ENCODE measurements at regions not wholly inside any gene's neighbourhood (a gene's known extent, or its start where the extent isn't known, plus 50 kb on each side); places are given as distances from the start of the nearest gene placed in this dataset.

- no peaks in the 10 kb centered on the region for H3K9me3 ChIP-seq (ENCODE audit: control insufficient read depth, insufficient read depth, low read length)
- no peaks in the 10 kb centered on the region for H3K4me1 ChIP-seq (ENCODE audit: control insufficient read depth, insufficient read depth, low read length)
- H3K36me3 ChIP-seq (ENCODE audit: control insufficient read depth, insufficient read depth, low read length), result no peaks in the 10 kb centered on the region
- no peak for ATAC-seq
- no peak overlapping the region for H3K27ac Mint-ChIP-seq
- intact Hi-C loops (cut with micrococcal nuclease), result no loop called here
- H3K4me1 Mint-ChIP-seq, result no peaks in the 10 kb centered on the region
- H3K27me3 ChIP-seq (ENCODE audit: control insufficient read depth, insufficient read depth, low read length), result no peaks in the 10 kb centered on the region
- peaks cover 14% of the 10 kb centered on the region for H3K36me3 Mint-ChIP-seq
- no peak overlapping the region for H3K4me3 ChIP-seq (ENCODE audit: low read length)
- TF ChIP-seq, protein P1, sequence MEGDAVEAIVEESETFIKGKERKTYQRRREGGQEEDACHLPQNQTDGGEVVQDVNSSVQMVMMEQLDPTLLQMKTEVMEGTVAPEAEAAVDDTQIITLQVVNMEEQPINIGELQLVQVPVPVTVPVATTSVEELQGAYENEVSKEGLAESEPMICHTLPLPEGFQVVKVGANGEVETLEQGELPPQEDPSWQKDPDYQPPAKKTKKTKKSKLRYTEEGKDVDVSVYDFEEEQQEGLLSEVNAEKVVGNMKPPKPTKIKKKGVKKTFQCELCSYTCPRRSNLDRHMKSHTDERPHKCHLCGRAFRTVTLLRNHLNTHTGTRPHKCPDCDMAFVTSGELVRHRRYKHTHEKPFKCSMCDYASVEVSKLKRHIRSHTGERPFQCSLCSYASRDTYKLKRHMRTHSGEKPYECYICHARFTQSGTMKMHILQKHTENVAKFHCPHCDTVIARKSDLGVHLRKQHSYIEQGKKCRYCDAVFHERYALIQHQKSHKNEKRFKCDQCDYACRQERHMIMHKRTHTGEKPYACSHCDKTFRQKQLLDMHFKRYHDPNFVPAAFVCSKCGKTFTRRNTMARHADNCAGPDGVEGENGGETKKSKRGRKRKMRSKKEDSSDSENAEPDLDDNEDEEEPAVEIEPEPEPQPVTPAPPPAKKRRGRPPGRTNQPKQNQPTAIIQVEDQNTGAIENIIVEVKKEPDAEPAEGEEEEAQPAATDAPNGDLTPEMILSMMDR (IDR thresholded peaks at IDR 0.05), result no peak
- peaks cover 20 to 21% of the 10 kb centered on the region in 2 donors for H3K9me3 Mint-ChIP-seq
- no peak for DNase-seq
- no peaks in the 10 kb centered on the region for H3K27me3 Mint-ChIP-seq (ENCODE audit: low read depth in 2 of 2)
- H3K27ac ChIP-seq (ENCODE audit: low read length), result no peak overlapping the region
- 72% methylated on average over 4 of the region's 4 CpGs for WGBS (ENCODE audit: insufficient coverage)
- H3K4me3 Mint-ChIP-seq, result no peak overlapping the region
Observed at GRCh38 chr4:187663076-187663475, 332.5 kb upstream of the ZFP42 start.

DNA sequence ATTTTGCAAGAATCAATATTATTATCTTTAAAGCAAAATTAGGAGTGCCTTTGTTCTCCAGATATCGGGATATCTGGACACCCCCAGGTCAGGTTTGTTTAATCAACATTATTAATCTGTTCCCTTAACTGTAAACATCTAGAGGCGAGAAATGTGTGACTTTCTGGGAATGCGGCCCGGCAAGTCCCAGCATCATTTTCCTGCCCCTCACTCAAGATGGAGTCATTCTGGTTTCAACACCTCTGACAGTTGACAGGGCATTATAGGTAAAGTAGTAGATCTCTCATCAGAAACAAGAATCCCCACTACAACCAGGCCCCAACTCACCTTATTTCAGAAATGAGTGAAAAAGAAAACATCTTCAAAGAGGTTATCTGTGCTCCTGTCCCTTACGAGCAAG lies 331.6 kb upstream of the ZFP42 start:
- H3K4me3 ChIP-seq (ENCODE audit: low read length), result no peak overlapping the region
- Mint-ChIP-seq H3K27ac (no peak overlapping the region), H3K36me3 (peaks cover 14% of the 10 kb centered on the region), H3K4me1 (no peaks in the 10 kb centered on the region), H3K4me3 (no peak overlapping the region), H3K9me3 (peaks cover 21 to 23% of the 10 kb centered on the region in 2 donors), H3K27me3 (ENCODE audit: low read depth in 2 of 2) (no peaks in the 10 kb centered on the region)
- TF ChIP-seq, protein P1 (IDR thresholded peaks at IDR 0.05), result no peak
- no peak for DNase-seq
- H3K27ac ChIP-seq (ENCODE audit: low read length), result no peak overlapping the region
- no peak for ATAC-seq
- no peaks in the 10 kb centered on the region for H3K36me3 ChIP-seq (ENCODE audit: control insufficient read depth, insufficient read depth, low read length)
- 67% methylated on average over 4 of the region's 5 CpGs for WGBS (ENCODE audit: insufficient coverage)
- intact Hi-C loops (cut with micrococcal nuclease), result no loop called here
- no peaks in the 10 kb centered on the region for H3K9me3 ChIP-seq (ENCODE audit: control insufficient read depth, insufficient read depth, low read length)
- H3K27me3 ChIP-seq (ENCODE audit: control insufficient read depth, insufficient read depth, low read length), result no peaks in the 10 kb centered on the region
- H3K4me1 ChIP-seq (ENCODE audit: control insufficient read depth, insufficient read depth, low read length), result no peaks in the 10 kb centered on the region

DNA sequence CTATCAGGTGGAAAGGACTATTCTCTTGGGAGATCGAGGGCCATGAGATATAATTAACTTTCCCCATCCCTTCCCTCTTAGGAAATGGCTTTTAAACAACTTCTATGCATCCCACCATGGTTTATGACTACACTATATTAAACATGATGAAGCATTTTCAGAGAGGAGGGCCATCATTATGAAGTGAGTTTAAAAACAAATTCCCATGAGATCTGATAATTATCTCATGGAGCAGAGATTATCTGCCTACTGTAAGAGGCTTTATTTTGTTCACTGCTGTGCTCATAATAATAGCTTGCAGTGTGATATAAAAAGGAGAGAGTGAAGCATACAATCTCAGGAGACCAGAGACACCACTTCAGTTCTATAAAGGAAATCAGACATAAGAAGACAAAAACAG lies 330.5 kb upstream of the ZFP42 start:
- no peak overlapping the region for H3K27ac Mint-ChIP-seq
- ATAC-seq, result no peak
- H3K4me3 Mint-ChIP-seq, result no peak overlapping the region
- 67% methylated on average over 1 of the region's 1 CpG for WGBS (ENCODE audit: insufficient coverage)
- intact Hi-C loops (cut with micrococcal nuclease), result no loop called here
- TF ChIP-seq, protein P1 (IDR thresholded peaks at IDR 0.05), result no peak
- H3K27me3 Mint-ChIP-seq (ENCODE audit: low read depth in 2 of 2), result no peaks in the 10 kb centered on the region
- peaks cover 14% of the 10 kb centered on the region for H3K36me3 Mint-ChIP-seq
- Histone ChIP-seq H3K27me3 (ENCODE audit: control insufficient read depth, insufficient read depth, low read length) (no peaks in the 10 kb centered on the region), H3K36me3 (ENCODE audit: control insufficient read depth, insufficient read depth, low read length) (no peaks in the 10 kb centered on the region), H3K27ac (ENCODE audit: low read length) (no peak overlapping the region), H3K4me3 (ENCODE audit: low read length) (no peak overlapping the region), H3K9me3 (ENCODE audit: control insufficient read depth, insufficient read depth, low read length) (no peaks in the 10 kb centered on the region), H3K4me1 (ENCODE audit: control insufficient read depth, insufficient read depth, low read length) (no peaks in the 10 kb centered on the region)
- H3K9me3 Mint-ChIP-seq, result peaks cover 21 to 23% of the 10 kb centered on the region in 2 donors
- DNase-seq, result no peak
- no peaks in the 10 kb centered on the region for H3K4me1 Mint-ChIP-seq

DNA sequence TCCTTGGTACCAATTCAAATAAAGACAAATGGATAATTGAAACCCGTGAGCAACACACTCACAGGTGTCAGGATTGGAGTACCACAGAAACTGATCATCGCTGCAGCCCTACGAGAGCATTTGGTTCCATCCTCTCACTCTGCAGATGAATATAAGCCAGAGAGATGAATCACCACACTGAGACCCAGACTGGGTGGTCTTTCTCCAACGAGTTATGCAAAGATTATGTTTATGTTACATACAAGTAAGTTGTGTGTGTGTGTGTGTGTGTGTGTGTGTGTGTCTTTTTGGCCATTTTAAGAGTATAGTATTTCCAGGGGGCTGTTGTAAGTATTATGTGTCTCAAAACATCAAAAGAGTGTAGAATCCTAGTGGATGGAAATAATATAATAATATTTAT lies 329.5 kb upstream of the ZFP42 start:
- DNase-seq (no peak), ATAC-seq (no peak)
- Histone ChIP-seq H3K9me3 (ENCODE audit: control insufficient read depth, insufficient read depth, low read length) (no peaks in the 10 kb centered on the region), H3K27ac (ENCODE audit: low read length) (no peak overlapping the region), H3K4me3 (ENCODE audit: low read length) (no peak overlapping the region), H3K27me3 (ENCODE audit: control insufficient read depth, insufficient read depth, low read length) (no peaks in the 10 kb centered on the region), H3K36me3 (ENCODE audit: control insufficient read depth, insufficient read depth, low read length) (no peaks in the 10 kb centered on the region), H3K4me1 (ENCODE audit: control insufficient read depth, insufficient read depth, low read length) (no peaks in the 10 kb centered on the region)
- intact Hi-C loops (cut with micrococcal nuclease), result no loop called here
- 78% methylated on average over 4 of the region's 4 CpGs for WGBS (ENCODE audit: insufficient coverage)
- Mint-ChIP-seq H3K27me3 (ENCODE audit: low read depth in 2 of 2) (no peaks in the 10 kb centered on the region), H3K4me3 (no peak overlapping the region), H3K9me3 (peaks cover 20 to 22% of the 10 kb centered on the region in 2 donors), H3K36me3 (peaks cover 14% of the 10 kb centered on the region), H3K4me1 (no peaks in the 10 kb centered on the region), H3K27ac (no peak overlapping the region)
- TF ChIP-seq, protein P1 (IDR thresholded peaks at IDR 0.05), result no peak
